DND-41 (cell line): ENCODE measurements at regions not wholly inside any gene's neighbourhood (a gene's known extent, or its start where the extent isn't known, plus 50 kb on each side); places are given as distances from the start of the nearest gene placed in this dataset.

ENCODE experiments used
- ATAC-seq: fragments of 200-7000 bp; cut with Tn5 transposase; 3 replicates; pipeline ENCODE4 v1.9.1; 2021; ENCODE audit warnings: low read depth; ENCODE audit not compliant: insufficient read depth
- DNase-seq: peaks from one replicate; pipeline ENCODE4 v3.0.0-alpha.2; 2020
- H2AFZ ChIP-seq: 2 replicates; pipeline ENCODE4 v1.6.0; 2012; ENCODE audit warnings: low read depth, low read length
- H3K27ac ChIP-seq: 2 replicates; pipeline ENCODE4 v1.5.1; 2012; ENCODE audit warnings: low read length, inconsistent platforms
- H3K27me3 ChIP-seq: fragments of 200-600 bp; sonication (generic); 2 replicates; pipeline ENCODE4 v1.6.0; 2012; ENCODE audit warnings: low read length, mild to moderate bottlenecking, inconsistent platforms; ENCODE audit not compliant: insufficient read depth, poor library complexity
- H3K36me3 ChIP-seq: 2 replicates; pipeline ENCODE4 v1.5.1; 2012; ENCODE audit warnings: low read length, inconsistent platforms; ENCODE audit not compliant: insufficient read depth
- H3K4me1 ChIP-seq: 2 replicates; pipeline ENCODE4 v1.5.1; 2012; ENCODE audit warnings: mild to moderate bottlenecking, low read length; ENCODE audit not compliant: insufficient read depth
- H3K4me2 ChIP-seq: 2 replicates; pipeline ENCODE4 v1.6.0; 2012; ENCODE audit warnings: mild to moderate bottlenecking, moderate library complexity, low read length, inconsistent platforms; ENCODE audit not compliant: insufficient read depth
- H3K4me3 ChIP-seq, 2 experiments: fragments of 200-600 bp in 1 of 2; shearing (Covaris generic) in 1 of 2; 2 replicates each; pipeline ENCODE4 v1.5.1; 2012 to 2016; ENCODE audit warnings: inconsistent platforms in 2 of 2, low read length in 2 of 2, mild to moderate bottlenecking in 2 of 2, low read depth in 1 of 2, moderate library complexity in 1 of 2
- H3K79me2 ChIP-seq: 2 replicates; pipeline ENCODE4 v1.6.0; 2012; ENCODE audit warnings: low read length, inconsistent platforms; ENCODE audit not compliant: insufficient read depth
- H3K9ac ChIP-seq: 2 replicates; pipeline ENCODE4 v1.6.0; 2012; ENCODE audit warnings: low read depth, mild to moderate bottlenecking, inconsistent platforms, low read length, moderate library complexity
- H3K9me3 ChIP-seq: 2 replicates; pipeline ENCODE4 v1.5.1; 2012; ENCODE audit warnings: low read length, moderate library complexity, mild to moderate bottlenecking, inconsistent platforms; ENCODE audit not compliant: insufficient read depth, severe bottlenecking
- H4K20me1 ChIP-seq: 2 replicates; pipeline ENCODE4 v1.6.0; 2012; ENCODE audit warnings: low read length; ENCODE audit not compliant: insufficient read depth
- EZH2 ChIP-seq: IDR thresholded peaks from 3 replicates; pipeline ENCODE4 v1.6.1; 2012; ENCODE audit warnings: borderline replicate concordance, low read depth, mild to moderate bottlenecking, moderate library complexity, low read length, inconsistent platforms; ENCODE audit not compliant: severe bottlenecking
- TF ChIP-seq, protein P1 (sequence below): IDR thresholded peaks from 2 replicates; pipeline ENCODE4 v1.5.1; 2012; ENCODE audit warnings: borderline replicate concordance, low read length, moderate library complexity, mild to moderate bottlenecking; ENCODE audit not compliant: poor library complexity, severe bottlenecking; ENCODE audit errors: extremely low read depth

DNA sequence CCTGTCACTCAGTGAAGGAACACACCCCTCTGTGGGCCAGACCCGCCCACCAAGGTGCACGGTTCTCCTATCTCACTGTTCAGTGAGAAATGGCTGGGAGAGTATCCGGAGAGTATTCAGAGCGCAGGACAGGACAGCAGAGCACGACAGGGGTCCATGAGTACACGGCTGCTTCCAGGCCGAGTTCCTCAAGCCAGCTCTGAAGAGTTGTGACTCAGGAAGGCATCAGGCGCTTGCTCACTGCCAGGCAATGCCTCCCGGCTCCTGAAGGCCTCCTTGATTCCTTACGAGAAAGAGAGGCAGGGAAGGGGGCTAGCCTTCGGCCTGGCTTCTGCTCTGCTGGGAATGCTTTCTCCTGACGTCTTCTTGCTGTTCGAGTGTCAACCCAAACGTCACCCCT, 132.1 kb upstream of the PPP1R26 start:
- no peak overlapping the region for H3K27ac ChIP-seq
- no peaks in the 10 kb centered on the region for H3K36me3 ChIP-seq
- DNase-seq (no peak), ATAC-seq (no peak)
- no peak overlapping the region for H2AFZ ChIP-seq
- peaks cover 4% of the 10 kb centered on the region; the same call in 1 of the 2 replicates for H4K20me1 ChIP-seq
- no peak overlapping the region for H3K4me2 ChIP-seq
- H3K79me2 ChIP-seq, result no peaks in the 10 kb centered on the region
- H3K4me1 ChIP-seq, result no peaks in the 10 kb centered on the region
- no peaks in the 10 kb centered on the region for H3K9me3 ChIP-seq
- no peak for TF ChIP-seq EZH2
- TF ChIP-seq, protein P1, sequence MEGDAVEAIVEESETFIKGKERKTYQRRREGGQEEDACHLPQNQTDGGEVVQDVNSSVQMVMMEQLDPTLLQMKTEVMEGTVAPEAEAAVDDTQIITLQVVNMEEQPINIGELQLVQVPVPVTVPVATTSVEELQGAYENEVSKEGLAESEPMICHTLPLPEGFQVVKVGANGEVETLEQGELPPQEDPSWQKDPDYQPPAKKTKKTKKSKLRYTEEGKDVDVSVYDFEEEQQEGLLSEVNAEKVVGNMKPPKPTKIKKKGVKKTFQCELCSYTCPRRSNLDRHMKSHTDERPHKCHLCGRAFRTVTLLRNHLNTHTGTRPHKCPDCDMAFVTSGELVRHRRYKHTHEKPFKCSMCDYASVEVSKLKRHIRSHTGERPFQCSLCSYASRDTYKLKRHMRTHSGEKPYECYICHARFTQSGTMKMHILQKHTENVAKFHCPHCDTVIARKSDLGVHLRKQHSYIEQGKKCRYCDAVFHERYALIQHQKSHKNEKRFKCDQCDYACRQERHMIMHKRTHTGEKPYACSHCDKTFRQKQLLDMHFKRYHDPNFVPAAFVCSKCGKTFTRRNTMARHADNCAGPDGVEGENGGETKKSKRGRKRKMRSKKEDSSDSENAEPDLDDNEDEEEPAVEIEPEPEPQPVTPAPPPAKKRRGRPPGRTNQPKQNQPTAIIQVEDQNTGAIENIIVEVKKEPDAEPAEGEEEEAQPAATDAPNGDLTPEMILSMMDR, result no peak
- no peak overlapping the region for H3K4me3 ChIP-seq
- H3K9ac ChIP-seq, result no peak overlapping the region
- H3K27me3 ChIP-seq, result no peaks in the 10 kb centered on the region

DNA sequence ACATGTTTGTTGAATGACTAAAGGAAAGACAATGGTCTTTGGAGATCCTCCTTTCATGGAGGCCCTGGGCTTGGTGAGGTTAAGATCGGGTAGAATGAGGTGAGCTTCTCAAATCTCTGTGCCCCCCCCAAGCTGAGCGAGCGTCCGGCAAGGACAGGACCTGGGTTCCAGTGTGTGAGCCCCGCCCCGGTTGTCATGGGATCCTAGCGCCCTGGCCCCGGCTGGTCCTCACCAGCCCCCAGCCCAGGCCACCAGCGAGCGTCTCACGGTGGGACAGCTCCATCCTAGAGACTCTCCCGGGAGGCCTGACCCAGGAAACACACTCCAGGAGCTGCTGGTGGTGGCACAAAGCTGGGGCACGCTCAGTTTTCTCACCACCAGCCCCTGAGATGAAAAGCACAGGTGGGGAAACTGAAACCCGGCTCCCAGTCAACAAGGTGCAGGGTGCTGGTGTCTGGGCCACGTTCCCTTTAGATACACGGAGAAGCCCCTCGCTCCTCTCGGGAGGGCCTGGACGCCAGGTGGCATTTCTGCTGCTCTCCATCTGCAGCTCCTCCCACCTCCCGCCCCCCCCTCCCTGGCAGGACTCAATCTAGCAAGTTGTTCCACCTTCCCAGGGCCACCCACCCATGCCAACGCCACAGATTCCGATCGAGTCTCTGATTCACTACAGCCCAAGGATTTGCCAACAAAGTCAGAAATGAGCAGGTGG, 131.3 kb upstream of the PPP1R26 start:
- H2AFZ ChIP-seq, result no peak overlapping the region
- no peak overlapping the region for H3K9ac ChIP-seq
- H3K27ac ChIP-seq, result no peak overlapping the region
- H3K79me2 ChIP-seq, result no peaks in the 10 kb centered on the region
- TF ChIP-seq, protein P1, result no peak
- no peak for TF ChIP-seq EZH2
- no peaks in the 10 kb centered on the region for H3K27me3 ChIP-seq
- no peaks in the 10 kb centered on the region for H3K9me3 ChIP-seq
- no peak overlapping the region for H3K4me3 ChIP-seq
- no peak overlapping the region for H3K4me2 ChIP-seq
- H4K20me1 ChIP-seq, result peaks cover 1% of the 10 kb centered on the region; the same call in 1 of the 2 replicates
- ATAC-seq (no peak), DNase-seq (no peak)
- H3K36me3 ChIP-seq, result no peaks in the 10 kb centered on the region
- H3K4me1 ChIP-seq, result no peaks in the 10 kb centered on the region

DNA sequence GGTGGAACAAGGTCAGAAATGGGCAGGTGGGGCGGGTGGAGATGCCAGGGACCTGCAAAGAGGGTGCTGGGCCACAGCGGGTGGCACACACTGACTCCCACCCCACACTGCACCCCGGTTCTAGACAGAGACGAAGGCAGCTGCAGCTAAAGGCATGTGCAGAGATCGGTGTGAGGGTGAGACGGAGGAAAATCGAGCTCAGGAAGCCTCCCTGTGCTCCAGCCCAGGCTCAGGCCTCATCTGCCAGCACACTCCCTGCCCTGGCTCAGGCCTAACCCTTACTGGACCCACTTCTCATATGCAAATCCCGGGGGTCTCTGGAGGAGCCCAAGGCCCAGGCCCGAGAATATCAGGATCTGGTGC, 130.8 kb upstream of the PPP1R26 start:
- no peak overlapping the region for H2AFZ ChIP-seq

More for the DNA sequence above, 130.8 kb upstream of the PPP1R26 start:
- H3K27ac ChIP-seq, result no peak overlapping the region
- no peak for TF ChIP-seq EZH2
- TF ChIP-seq, protein P1, result no peak
- no peaks in the 10 kb centered on the region for H3K36me3 ChIP-seq
- H3K27me3 ChIP-seq, result no peaks in the 10 kb centered on the region
- H3K4me3 ChIP-seq, result no peak overlapping the region
- H3K9ac ChIP-seq, result no peak overlapping the region
- H3K4me1 ChIP-seq, result no peaks in the 10 kb centered on the region
- H4K20me1 ChIP-seq, result no peaks in the 10 kb centered on the region
- no peak overlapping the region for H3K4me2 ChIP-seq
- H3K79me2 ChIP-seq, result no peaks in the 10 kb centered on the region
- no peaks in the 10 kb centered on the region for H3K9me3 ChIP-seq
- ATAC-seq, result no peak
- DNase-seq, result no peak
